ENCODE measurements at regions not wholly inside any gene's neighbourhood (a gene's known extent, or its start where the extent isn't known, plus 50 kb on each side); places are given as distances from the start of the nearest gene placed in this dataset.

DNA sequence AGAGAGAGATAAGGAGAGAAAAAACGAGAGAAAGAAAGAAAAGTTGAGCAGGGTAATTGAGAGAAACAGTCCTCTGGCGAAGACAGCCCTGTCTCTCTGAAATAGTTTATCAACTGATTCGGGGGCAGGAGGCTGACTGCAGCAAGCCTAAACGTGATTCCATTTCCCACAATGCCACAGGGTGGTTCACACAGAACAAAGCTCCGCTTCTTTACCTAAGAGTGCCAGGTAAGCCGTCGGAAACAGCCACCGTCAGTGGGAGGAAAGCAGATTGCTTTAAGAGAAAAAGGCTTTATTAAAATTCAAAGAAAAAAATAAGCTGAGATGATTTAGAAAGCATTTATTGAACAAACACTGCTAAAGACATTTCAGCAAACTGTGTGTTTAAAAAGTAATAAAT lies 271.4 kb upstream of the POU3F3 start:
- no peak for TF ChIP-seq EZH2 (IDR thresholded peaks at IDR 0.05)
- TF ChIP-seq, protein P1, sequence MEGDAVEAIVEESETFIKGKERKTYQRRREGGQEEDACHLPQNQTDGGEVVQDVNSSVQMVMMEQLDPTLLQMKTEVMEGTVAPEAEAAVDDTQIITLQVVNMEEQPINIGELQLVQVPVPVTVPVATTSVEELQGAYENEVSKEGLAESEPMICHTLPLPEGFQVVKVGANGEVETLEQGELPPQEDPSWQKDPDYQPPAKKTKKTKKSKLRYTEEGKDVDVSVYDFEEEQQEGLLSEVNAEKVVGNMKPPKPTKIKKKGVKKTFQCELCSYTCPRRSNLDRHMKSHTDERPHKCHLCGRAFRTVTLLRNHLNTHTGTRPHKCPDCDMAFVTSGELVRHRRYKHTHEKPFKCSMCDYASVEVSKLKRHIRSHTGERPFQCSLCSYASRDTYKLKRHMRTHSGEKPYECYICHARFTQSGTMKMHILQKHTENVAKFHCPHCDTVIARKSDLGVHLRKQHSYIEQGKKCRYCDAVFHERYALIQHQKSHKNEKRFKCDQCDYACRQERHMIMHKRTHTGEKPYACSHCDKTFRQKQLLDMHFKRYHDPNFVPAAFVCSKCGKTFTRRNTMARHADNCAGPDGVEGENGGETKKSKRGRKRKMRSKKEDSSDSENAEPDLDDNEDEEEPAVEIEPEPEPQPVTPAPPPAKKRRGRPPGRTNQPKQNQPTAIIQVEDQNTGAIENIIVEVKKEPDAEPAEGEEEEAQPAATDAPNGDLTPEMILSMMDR (IDR thresholded peaks at IDR 0.05 in 2 of 3, conservative IDR thresholded peaks at IDR 0.05 in 1 of 3; ENCODE audit: borderline replicate concordance in 1 of 3, insufficient read depth in 1 of 3, low read depth in 2 of 3, low read length in 2 of 3) = no peak
- no peak for TF ChIP-seq POLR2A (IDR thresholded peaks at IDR 0.05; ENCODE audit: borderline replicate concordance, extremely low read depth, insufficient read depth, insufficient read length)
- TF ChIP-seq RAD21 (IDR thresholded peaks at IDR 0.05; ENCODE audit: low read depth) = no peak
- TF ChIP-seq EZH2phosphoT487 (IDR thresholded peaks at IDR 0.05; ENCODE audit: borderline replicate concordance) = no peak
- TF ChIP-seq TCF7L2 (IDR thresholded peaks at IDR 0.05; ENCODE audit: borderline replicate concordance, extremely low read depth, insufficient read depth, insufficient read length) = no peak
- TF ChIP-seq ELF1 (IDR thresholded peaks at IDR 0.05; ENCODE audit: borderline replicate concordance, low read depth) = no peak
- TF ChIP-seq POLR2AphosphoS5 (IDR thresholded peaks at IDR 0.05; ENCODE audit: low read depth, low read length) = no peak
- TF ChIP-seq, protein P2, sequence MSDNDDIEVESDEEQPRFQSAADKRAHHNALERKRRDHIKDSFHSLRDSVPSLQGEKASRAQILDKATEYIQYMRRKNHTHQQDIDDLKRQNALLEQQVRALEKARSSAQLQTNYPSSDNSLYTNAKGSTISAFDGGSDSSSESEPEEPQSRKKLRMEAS (IDR thresholded peaks at IDR 0.05) = no peak
- TF ChIP-seq YY1 (IDR thresholded peaks at IDR 0.05; ENCODE audit: extremely low read depth, insufficient replicate concordance, low read depth, low read length) = no peak
- TF ChIP-seq ZBTB33 (IDR thresholded peaks at IDR 0.05; ENCODE audit: extremely low read depth, insufficient replicate concordance, low read length) = no peak
- no peak for TF ChIP-seq REST (IDR thresholded peaks at IDR 0.05; ENCODE audit: low read depth)
- TF ChIP-seq ZNF274 (IDR thresholded peaks at IDR 0.05; ENCODE audit: low read depth, low read length) = no peak
